HCT116 (cell line): ENCODE measurements at regions not wholly inside any gene's neighbourhood (a gene's known extent, or its start where the extent isn't known, plus 50 kb on each side); places are given as distances from the start of the nearest gene placed in this dataset.

Experiments
- ATAC-seq: fragments of 200-7000 bp; cut with Tn5 transposase; 2 replicates; pipeline ENCODE4 v1.9.1; 2020; ENCODE audit warnings: mild to moderate bottlenecking, moderate library complexity
- BruUV-seq: library from RNA; stranded (reverse); fragments of 400-500 nt; replicated peaks from 2 replicates; lab custom pipeline; 2021; lab: Mats Ljungman, UMichigan
- CTCF ChIA-PET: fragments of 300-600 bp; sonication (Branson Sonifier 250); formaldehyde crosslinking; loops from one replicate; lab custom pipeline; 2021; ENCODE audit warnings: antibody characterized with exemption; lab: Charles Lee
- POLR2A ChIA-PET: fragments of 300-600, 350-600 bp; sonication (Branson Sonifier 250); formaldehyde crosslinking; loops from one replicate; lab custom pipeline; 2021; ENCODE audit warnings: antibody characterized with exemption; lab: Charles Lee
- RAD21 ChIA-PET, 2 experiments: fragments of 300-600 bp; sonication (Branson Sonifier 250); formaldehyde crosslinking; loops; one replicate each; lab custom pipeline; 2023; ENCODE audit warnings: low total read pairs in 2 of 2; ENCODE audit not compliant: uncharacterized antibody in 2 of 2, unreplicated experiment in 2 of 2, low non-redundant PET in 1 of 2; lab: Charles Lee
- DNase-seq: peaks from one replicate; pipeline ENCODE4 v3.0.0-alpha.2; 2010; ENCODE audit warnings: low read depth, low spot score
- H2AFZ ChIP-seq: fragments of 200-600 bp; shearing (Covaris generic), sonication (generic); 2 replicates; pipeline ENCODE4 v1.6.1; 2017; ENCODE audit warnings: low read depth, mixed run types, mixed read lengths, antibody characterized with exemption, low read length; ENCODE audit not compliant: poor library complexity, severe bottlenecking
- H3K27ac ChIP-seq: 2 replicates; pipeline ENCODE4 v1.5.1; 2012; ENCODE audit warnings: low read depth, low read length
- H3K27me3 ChIP-seq: fragments of 200-600 bp; sonication (generic); 2 replicates; pipeline ENCODE4 v1.6.1; 2016; ENCODE audit warnings: mixed run types, low read length, mixed read lengths; ENCODE audit not compliant: insufficient read depth
- H3K36me3 ChIP-seq, 2 experiments: fragments of 200-500 bp in 1 of 2; fragments of 200-600 bp in 1 of 2; sonication (Bioruptor generic) in 1 of 2; sonication (generic) in 1 of 2; 2 replicates each; pipeline versions ENCODE4 v1.5.1 to v1.6.1; 2014 to 2016; ENCODE audit warnings: low read length in 2 of 2, inconsistent platforms in 1 of 2, mixed read lengths in 1 of 2, mixed run types in 1 of 2; ENCODE audit not compliant: insufficient read depth in 2 of 2, control insufficient read depth in 1 of 2
- H3K4me1 ChIP-seq, 2 experiments: fragments of 200-600 bp in 1 of 2; sonication (generic) in 1 of 2; 2 replicates each; pipeline versions ENCODE4 v1.5.1 to v1.6.1; 2012 to 2017; ENCODE audit warnings: low read length in 2 of 2, inconsistent platforms in 1 of 2, mild to moderate bottlenecking in 1 of 2, mixed read lengths in 1 of 2, mixed run types in 1 of 2, moderate library complexity in 1 of 2; ENCODE audit not compliant: insufficient read depth in 2 of 2, control insufficient read depth in 1 of 2
- H3K4me2 ChIP-seq: fragments of 200-600 bp; sonication (generic); 2 replicates; pipeline ENCODE4 v1.6.1; 2017; ENCODE audit warnings: mixed run types, low read length, mixed read lengths
- H3K4me3 ChIP-seq, 2 experiments: fragments of 200-600 bp in 1 of 2; sonication (generic) in 1 of 2; replicated peaks in 1 of 2; 2 replicates each; pipeline ENCODE4 v1.5.1; 2011 to 2016; ENCODE audit warnings: low read length in 2 of 2, control low read depth in 1 of 2, low read depth in 1 of 2, mild to moderate bottlenecking in 1 of 2, mixed read lengths in 1 of 2, mixed run types in 1 of 2
- H3K79me2 ChIP-seq: fragments of 200-600 bp; sonication (generic); 2 replicates; pipeline ENCODE4 v1.6.1; 2017; ENCODE audit warnings: mild to moderate bottlenecking, mixed run types, low read length, moderate library complexity, mixed read lengths; ENCODE audit not compliant: insufficient read depth
- H3K9ac ChIP-seq: fragments of 200-600 bp; sonication (generic); 2 replicates; pipeline ENCODE4 v1.6.1; 2016; ENCODE audit warnings: low read length, mixed read lengths
- H3K9me2 ChIP-seq: fragments of 200-600 bp; sonication (generic), shearing (Covaris generic); 2 replicates; pipeline ENCODE4 v1.6.1; 2017; ENCODE audit warnings: mixed run types, mild to moderate bottlenecking, moderate library complexity; ENCODE audit not compliant: insufficient read depth
- H3K9me3 ChIP-seq, 2 experiments: fragments of 200-500 bp in 1 of 2; fragments of 200-600 bp in 1 of 2; sonication (Bioruptor generic) in 1 of 2; sonication (generic) in 1 of 2; 2 replicates each; pipeline ENCODE4 v1.6.1; 2014 to 2017; ENCODE audit warnings: low read length in 2 of 2, mixed read lengths in 2 of 2, inconsistent platforms in 1 of 2, low read depth in 1 of 2, mild to moderate bottlenecking in 1 of 2, mixed run types in 1 of 2, moderate library complexity in 1 of 2; ENCODE audit not compliant: control insufficient read depth in 1 of 2, insufficient read depth in 1 of 2
- H4K20me1 ChIP-seq: fragments of 200-600 bp; sonication (generic), shearing (Covaris generic); 2 replicates; pipeline ENCODE4 v1.6.1; 2017; ENCODE audit warnings: mixed run types, mild to moderate bottlenecking, moderate library complexity; ENCODE audit not compliant: insufficient read depth
- ATF3 ChIP-seq: IDR thresholded peaks from 2 replicates; pipeline ENCODE4 v1.6.1; 2012
- CBX3 ChIP-seq: IDR thresholded peaks from 2 replicates; pipeline ENCODE4 v1.6.1; 2012; ENCODE audit warnings: low read depth
- CEBPB ChIP-seq: IDR thresholded peaks from 2 replicates; pipeline ENCODE4 v1.6.1; 2012; ENCODE audit warnings: low read depth
- CTCF ChIP-seq, 3 experiments: fragments of 200-600 bp in 1 of 3; sonication (generic) in 1 of 3; IDR thresholded peaks in 2 of 3; conservative IDR thresholded peaks in 1 of 3; 2 replicates each; pipeline ENCODE4 v1.5.1; 2012 to 2017; ENCODE audit warnings: low read depth in 2 of 3, low read length in 2 of 3, antibody characterized with exemption in 1 of 3, borderline replicate concordance in 1 of 3, control low read depth in 1 of 3, mild to moderate bottlenecking in 1 of 3, mixed read lengths in 1 of 3, mixed run types in 1 of 3, moderate library complexity in 1 of 3; ENCODE audit not compliant: insufficient read depth in 1 of 3
- EGR1 ChIP-seq: IDR thresholded peaks from 2 replicates; pipeline ENCODE4 v1.6.1; 2012; ENCODE audit warnings: low read depth
- ELF1 ChIP-seq: IDR thresholded peaks from 2 replicates; pipeline ENCODE4 v1.6.1; 2012; ENCODE audit warnings: low read depth, borderline replicate concordance
- EZH2 ChIP-seq: fragments of 200-600 bp; sonication (generic); IDR thresholded peaks from 2 replicates; pipeline ENCODE4 v1.6.1; 2017; ENCODE audit warnings: antibody characterized with exemption, mixed run types
- EZH2phosphoT487 ChIP-seq: fragments of 200-600 bp; IDR thresholded peaks from 2 replicates; pipeline ENCODE4 v1.6.1; 2018; ENCODE audit warnings: antibody characterized with exemption, borderline replicate concordance
- FOSL1 ChIP-seq: IDR thresholded peaks from 2 replicates; pipeline ENCODE4 v1.6.1; 2012; ENCODE audit warnings: low read depth
- JUND ChIP-seq: IDR thresholded peaks from 2 replicates; pipeline ENCODE4 v1.6.1; 2012
- MAX ChIP-seq: IDR thresholded peaks from 2 replicates; pipeline ENCODE4 v1.6.1; 2012
- POLR2AphosphoS5 ChIP-seq: IDR thresholded peaks from 2 replicates; pipeline ENCODE4 v1.6.1; 2011; ENCODE audit warnings: mild to moderate bottlenecking, low read depth, low read length, moderate library complexity
- RAD21 ChIP-seq: IDR thresholded peaks from 2 replicates; pipeline ENCODE4 v1.6.1; 2012; ENCODE audit warnings: low read depth, mild to moderate bottlenecking
- SIN3A ChIP-seq: IDR thresholded peaks from 2 replicates; pipeline ENCODE4 v1.6.1; 2012; ENCODE audit warnings: low read depth
- SP1 ChIP-seq: IDR thresholded peaks from 2 replicates; pipeline ENCODE4 v1.6.1; 2012; ENCODE audit warnings: low read depth
- SRF ChIP-seq: IDR thresholded peaks from 2 replicates; pipeline ENCODE4 v1.6.1; 2012; ENCODE audit warnings: low read depth
- TCF7L2 ChIP-seq: IDR thresholded peaks from 2 replicates; pipeline ENCODE4 v1.7.0; 2011; ENCODE audit warnings: borderline replicate concordance, inconsistent platforms; ENCODE audit not compliant: insufficient read depth, insufficient read length; ENCODE audit errors: extremely low read depth
- YY1 ChIP-seq: IDR thresholded peaks from 2 replicates; pipeline ENCODE4 v1.6.1; 2011; ENCODE audit warnings: low read length, low read depth, moderate library complexity, mild to moderate bottlenecking; ENCODE audit not compliant: insufficient replicate concordance; ENCODE audit errors: extremely low read depth
- ZBTB33 ChIP-seq: IDR thresholded peaks from 2 replicates; pipeline ENCODE4 v1.6.1; 2011; ENCODE audit warnings: mild to moderate bottlenecking, low read length, moderate library complexity; ENCODE audit not compliant: insufficient replicate concordance; ENCODE audit errors: extremely low read depth
- ZFX ChIP-seq: fragments of 450-650 bp; IDR thresholded peaks from 2 replicates; pipeline ENCODE4 v1.6.1; 2017
- intact Hi-C: fragments of 100-400 bp; cut with micrococcal nuclease; formaldehyde crosslinking; loops from 2 replicates; pipeline ENCODE4 v1.10.0; 2022

- ChIA-PET RAD21 (no interaction called here), CTCF (no interaction called here), POLR2A (no interaction called here)
- H3K27me3 ChIP-seq = no peaks in the 10 kb centered on the region
- H3K27ac ChIP-seq = no peak overlapping the region
- H3K9ac ChIP-seq = no peak overlapping the region
- peaks cover 0 to 12% of the 10 kb centered on the region in 2 experiments; a peak in 2 of 4 replicates for H3K9me3 ChIP-seq
- no peak for TF ChIP-seq ELF1
- no peak for TF ChIP-seq YY1
- TF ChIP-seq POLR2AphosphoS5 = no peak
- TF ChIP-seq SP1 = no peak
- TF ChIP-seq FOSL1 = no peak
- no peak for TF ChIP-seq CBX3
- no peak for TF ChIP-seq EGR1
- TF ChIP-seq EZH2 = no peak
- TF ChIP-seq TCF7L2 = no peak
- TF ChIP-seq CTCF (IDR thresholded peaks at IDR 0.05 in 2 of 3, conservative IDR thresholded peaks at IDR 0.05 in 1 of 3; ENCODE audit: borderline replicate concordance in 1 of 3, insufficient read depth in 1 of 3, low read depth in 2 of 3, low read length in 2 of 3) = no peak
- TF ChIP-seq SRF = no peak
- TF ChIP-seq CEBPB = no peak
- no peak for TF ChIP-seq EZH2phosphoT487
- TF ChIP-seq RAD21 = no peak
- no peak for TF ChIP-seq ZBTB33
- TF ChIP-seq MAX = no peak
- no peak for TF ChIP-seq JUND
- TF ChIP-seq SIN3A = no peak
- no peak for TF ChIP-seq ATF3
- no peak for TF ChIP-seq ZFX
- no peaks in the 10 kb centered on the region for H3K79me2 ChIP-seq
- no peak overlapping the region for H3K4me2 ChIP-seq
- H3K36me3 ChIP-seq = no peaks in the 10 kb centered on the region
- no peak overlapping the region for H3K4me3 ChIP-seq
- H3K9me2 ChIP-seq = no peaks in the 10 kb centered on the region
- no peak for DNase-seq
- no peak for ATAC-seq
- H4K20me1 ChIP-seq = no peaks in the 10 kb centered on the region
- H2AFZ ChIP-seq = no peak overlapping the region
- intact Hi-C loops = no loop called here
- BruUV-seq = no TSS peak
- no peaks in the 10 kb centered on the region for H3K4me1 ChIP-seq
Measured at GRCh38 chr1:238111081-238111480, 220.4 kb upstream of the ZP4 start.
